Esophagus squamous epithelium (tissue), 5 donors: ENCODE measurements at regions not wholly inside any gene's neighbourhood (a gene's known extent, or its start where the extent isn't known, plus 50 kb on each side); places are given as distances from the start of the nearest gene placed in this dataset.
A peak's percentile ranks its signal among the peaks of the same experiment; 100 is the strongest.

Source experiments
- DNase-seq: peaks from one replicate; lab custom pipeline; 2025; lab: John Stamatoyannopoulos, UW
- H3K27ac ChIP-seq, 4 donors: fragments of 200-600 bp; sonication (generic); one replicate each; pipeline ENCODE4 v1.5.1; 2016 to 2019; ENCODE audit warnings: mild to moderate bottlenecking in 1 of 4
- H3K27me3 ChIP-seq, 4 donors: fragments of 200-600 bp; sonication (generic); 1 replicate in 3 of 4; 2 replicates in 1 of 4; pipeline versions ENCODE4 v1.5.1 to v1.6.0; 2017 to 2021; ENCODE audit warnings: antibody characterized with exemption in 1 of 4
- H3K36me3 ChIP-seq, 3 donors: fragments of 200-600 bp; sonication (generic); one replicate each; pipeline ENCODE4 v1.5.1; 2016 to 2019
- H3K4me1 ChIP-seq, 3 donors: fragments of 200-600 bp; sonication (generic); one replicate each; pipeline ENCODE4 v1.5.1; 2017 to 2019
- H3K4me3 ChIP-seq, 4 donors: fragments of 200-600 bp; sonication (generic); 1 replicate in 3 of 4; 2 replicates in 1 of 4; pipeline ENCODE4 v1.5.1; 2016 to 2019; ENCODE audit warnings: mild to moderate bottlenecking in 2 of 4, moderate library complexity in 1 of 4
- H3K9me3 ChIP-seq, 3 donors: fragments of 200-600 bp; sonication (generic); one replicate each; pipeline ENCODE4 v1.5.1; 2016 to 2019
- POLR2A ChIP-seq, 4 donors: fragments of 450-650 bp; IDR thresholded peaks; one replicate each; pipeline ENCODE4 v1.6.1; 2017; ENCODE audit warnings: antibody characterized with exemption in 4 of 4, mild to moderate bottlenecking in 4 of 4, moderate library complexity in 3 of 4
- WGBS, 2 donors: methylation state at CpG; one replicate each; pipeline ENCODE4 v1.1.5; 2018; 5-methylcytosine and 5-hydroxymethylcytosine counted together
- intact Hi-C: fragments of 100-400 bp; cut with DNase I; formaldehyde crosslinking; loops from one replicate; pipeline ENCODE4 v1.15.0; 2022
- TF ChIP-seq, protein P1 (sequence below), 6 experiments: fragments of 450-650 bp in 4 of 6; fragments of 200-600 bp in 2 of 6; sonication (generic) in 2 of 6; IDR thresholded peaks; one replicate each; pipeline ENCODE4 v1.5.1; 2016 to 2019; ENCODE audit warnings: antibody characterized with exemption in 6 of 6, mild to moderate bottlenecking in 4 of 6, moderate library complexity in 4 of 6
- donor health status: DM: yes; HTN: yes; CAD: no.

DNA sequence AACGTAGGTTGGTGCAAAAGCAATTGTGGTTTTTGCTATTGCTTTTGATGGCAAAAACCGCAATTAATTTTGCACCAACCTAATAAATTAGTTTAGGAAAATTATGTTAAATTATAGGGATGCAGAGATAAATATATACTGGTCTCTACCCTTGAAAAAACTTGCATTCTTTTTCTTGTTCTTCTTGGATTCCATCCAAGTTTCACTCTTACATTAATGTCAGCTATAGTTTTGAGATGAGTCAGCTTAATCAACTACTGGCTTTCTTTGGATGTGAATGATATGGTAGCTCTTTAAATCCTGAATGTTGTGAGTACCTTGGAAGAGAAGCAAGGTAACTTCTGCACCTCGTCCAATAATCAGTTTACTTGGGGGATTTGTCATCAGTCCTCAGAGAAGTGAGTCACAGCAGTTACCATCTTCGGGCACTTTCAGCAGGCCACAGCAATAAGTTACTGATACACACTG lies 549.0 kb upstream of the ZNF608 start:
- H3K27ac ChIP-seq = no peak overlapping the region
- H3K4me1 ChIP-seq = no peaks in the 10 kb centered on the region
- WGBS, 2 donors = 44 to 65% methylated on average over 4 of the region's 4 CpGs
- H3K27me3 ChIP-seq = no peaks in the 10 kb centered on the region
- DNase-seq = no peak
- intact Hi-C loops = no loop called here
- H3K9me3 ChIP-seq = no peaks in the 10 kb centered on the region
- no peak for TF ChIP-seq POLR2A (IDR thresholded peaks at IDR 0.05)
- TF ChIP-seq, protein P1, sequence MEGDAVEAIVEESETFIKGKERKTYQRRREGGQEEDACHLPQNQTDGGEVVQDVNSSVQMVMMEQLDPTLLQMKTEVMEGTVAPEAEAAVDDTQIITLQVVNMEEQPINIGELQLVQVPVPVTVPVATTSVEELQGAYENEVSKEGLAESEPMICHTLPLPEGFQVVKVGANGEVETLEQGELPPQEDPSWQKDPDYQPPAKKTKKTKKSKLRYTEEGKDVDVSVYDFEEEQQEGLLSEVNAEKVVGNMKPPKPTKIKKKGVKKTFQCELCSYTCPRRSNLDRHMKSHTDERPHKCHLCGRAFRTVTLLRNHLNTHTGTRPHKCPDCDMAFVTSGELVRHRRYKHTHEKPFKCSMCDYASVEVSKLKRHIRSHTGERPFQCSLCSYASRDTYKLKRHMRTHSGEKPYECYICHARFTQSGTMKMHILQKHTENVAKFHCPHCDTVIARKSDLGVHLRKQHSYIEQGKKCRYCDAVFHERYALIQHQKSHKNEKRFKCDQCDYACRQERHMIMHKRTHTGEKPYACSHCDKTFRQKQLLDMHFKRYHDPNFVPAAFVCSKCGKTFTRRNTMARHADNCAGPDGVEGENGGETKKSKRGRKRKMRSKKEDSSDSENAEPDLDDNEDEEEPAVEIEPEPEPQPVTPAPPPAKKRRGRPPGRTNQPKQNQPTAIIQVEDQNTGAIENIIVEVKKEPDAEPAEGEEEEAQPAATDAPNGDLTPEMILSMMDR (IDR thresholded peaks at IDR 0.05) = no peak
- H3K4me3 ChIP-seq = no peak overlapping the region
- no peaks in the 10 kb centered on the region for H3K36me3 ChIP-seq

DNA sequence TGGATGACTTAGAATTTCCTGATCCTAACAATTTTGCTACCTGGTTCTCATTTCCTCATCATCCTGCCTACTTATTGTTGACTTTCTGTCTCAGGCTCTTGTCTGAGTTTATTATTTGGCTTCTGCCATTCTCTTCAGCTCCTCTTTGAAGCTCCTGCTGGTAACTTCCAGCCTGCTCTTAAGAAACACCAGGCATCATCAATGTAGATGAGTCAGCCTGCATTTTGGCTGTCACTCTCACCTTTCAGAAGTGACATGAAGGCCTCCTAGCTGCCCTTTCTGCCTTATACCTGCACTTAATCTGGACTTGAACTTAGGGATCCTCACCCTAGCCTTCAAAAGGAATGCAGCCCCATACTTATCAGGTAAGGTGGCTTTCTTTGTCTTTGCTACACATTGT lies 551.8 kb upstream of the ZNF608 start:
- Histone ChIP-seq H3K4me1 (no peaks in the 10 kb centered on the region), H3K27ac (no peak overlapping the region), H3K36me3 (no peaks in the 10 kb centered on the region), H3K9me3 (no peaks in the 10 kb centered on the region), H3K27me3 (no peaks in the 10 kb centered on the region), H3K4me3 (no peak overlapping the region)
- DNase-seq = no peak
- TF ChIP-seq, protein P1 (IDR thresholded peaks at IDR 0.05) = peak in 1 of 6 experiments; percentile 9
- TF ChIP-seq POLR2A (IDR thresholded peaks at IDR 0.05) = no peak
- intact Hi-C loops = no loop called here

DNA sequence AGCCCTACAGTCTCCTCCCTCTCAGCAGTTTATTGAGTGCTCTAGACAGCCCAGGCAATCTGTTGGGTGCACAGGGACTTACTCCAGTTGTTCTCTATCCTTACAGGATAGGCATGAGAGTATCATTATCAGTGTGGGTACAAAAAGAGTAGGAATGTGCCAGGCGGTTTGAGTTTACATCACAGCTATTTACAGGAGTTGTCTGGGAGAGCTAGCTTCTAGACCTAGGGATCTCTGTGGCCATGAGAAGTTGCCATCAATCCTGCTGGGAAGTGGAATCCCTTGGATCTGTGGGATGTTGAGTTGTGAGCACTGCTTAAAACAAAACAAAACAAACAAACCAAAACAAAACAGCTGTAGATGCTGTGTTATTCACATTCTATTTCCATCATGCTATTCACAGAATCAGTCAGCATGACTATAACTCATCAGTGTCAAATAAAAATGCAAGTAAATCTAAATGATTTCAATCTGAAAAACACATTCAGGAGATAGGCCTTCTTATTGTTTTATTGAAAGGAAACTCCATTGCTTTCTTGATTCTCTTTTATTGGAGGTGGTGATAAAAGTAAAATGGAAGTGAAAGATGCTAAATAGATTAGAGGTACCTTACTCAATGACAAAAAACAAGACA lies 552.4 kb upstream of the ZNF608 start:
- 56 to 73% methylated on average over 1 of the region's 1 CpG for WGBS, 2 donors
- Histone ChIP-seq H3K36me3 (no peaks in the 10 kb centered on the region), H3K4me1 (no peaks in the 10 kb centered on the region), H3K27ac (no peak overlapping the region), H3K27me3 (no peaks in the 10 kb centered on the region), H3K4me3 (no peak overlapping the region), H3K9me3 (no peaks in the 10 kb centered on the region)
- no peak for TF ChIP-seq POLR2A (IDR thresholded peaks at IDR 0.05)
- TF ChIP-seq, protein P1 (IDR thresholded peaks at IDR 0.05) = no peak
- intact Hi-C loops = no loop called here
- DNase-seq = no peak

DNA sequence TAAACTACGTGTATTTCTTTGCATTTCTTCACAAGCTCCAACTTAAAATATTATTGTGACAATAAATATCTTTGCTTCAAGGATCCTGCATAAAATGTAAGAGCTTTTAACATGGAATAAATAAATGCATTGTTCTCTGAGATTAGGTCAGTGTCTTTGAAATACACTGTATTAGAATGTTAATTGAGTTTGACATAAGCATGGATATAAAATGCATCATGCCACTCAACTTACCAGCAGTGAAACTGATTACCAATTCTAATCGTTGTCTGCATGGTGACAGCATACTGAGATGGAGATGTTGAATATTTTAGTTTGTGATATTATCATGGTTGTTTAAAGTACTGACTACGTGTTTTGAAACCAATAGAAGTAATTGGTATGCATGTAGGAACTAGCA lies 555.3 kb upstream of the ZNF608 start:
- Histone ChIP-seq H3K36me3 (no peaks in the 10 kb centered on the region), H3K4me3 (no peak overlapping the region), H3K4me1 (no peaks in the 10 kb centered on the region), H3K27me3 (no peaks in the 10 kb centered on the region), H3K9me3 (peaks cover 0 to 7% (median 0%) of the 10 kb centered on the region in 3 donors), H3K27ac (no peak overlapping the region)
- TF ChIP-seq, protein P1 (IDR thresholded peaks at IDR 0.05) = no peak
- no peak for TF ChIP-seq POLR2A (IDR thresholded peaks at IDR 0.05)
- DNase-seq = no peak
- intact Hi-C loops = no loop called here
- WGBS, 2 donors = 32 to 48% methylated on average over 3 of the region's 3 CpGs

DNA sequence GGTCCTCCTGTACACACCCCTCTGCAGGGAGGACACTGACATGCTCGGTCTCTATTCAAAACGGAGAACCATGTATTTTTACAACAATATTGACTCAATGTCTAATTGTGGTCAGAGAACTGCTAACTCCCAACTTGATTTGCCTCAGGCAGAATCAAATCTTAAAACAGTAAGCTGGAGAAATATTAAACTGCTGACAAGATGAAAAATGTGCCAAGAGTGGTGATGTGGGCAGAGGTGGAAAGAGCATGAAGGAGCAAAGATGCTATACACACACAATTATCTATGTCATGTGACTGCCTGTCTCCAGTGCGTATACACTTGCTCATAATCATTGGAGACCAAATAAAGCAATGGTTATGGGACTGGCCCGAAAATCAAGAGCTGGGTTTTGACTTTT lies 556.1 kb upstream of the ZNF608 start:
- H3K27me3 ChIP-seq = no peaks in the 10 kb centered on the region
- WGBS, 2 donors = 58 to 60% methylated on average over 4 of the region's 4 CpGs
- no peak overlapping the region for H3K4me3 ChIP-seq
- H3K4me1 ChIP-seq = no peaks in the 10 kb centered on the region
- no peak overlapping the region for H3K27ac ChIP-seq
- H3K9me3 ChIP-seq = peaks cover 0 to 7% (median 0%) of the 10 kb centered on the region in 3 donors
- TF ChIP-seq POLR2A (IDR thresholded peaks at IDR 0.05) = no peak
- TF ChIP-seq, protein P1 (IDR thresholded peaks at IDR 0.05) = no peak
- intact Hi-C loops = no loop called here
- DNase-seq = no peak
- no peaks in the 10 kb centered on the region for H3K36me3 ChIP-seq
